GM13976 (cell line): ENCODE measurements at regions not wholly inside any gene's neighbourhood (a gene's known extent, or its start where the extent isn't known, plus 50 kb on each side); places are given as distances from the start of the nearest gene placed in this dataset.

Experiments
- DNase-seq: peaks from one replicate; pipeline ENCODE4 v3.0.0; 2012; ENCODE audit warnings: low spot score
- in situ Hi-C: fragments of 300-500 bp; cut with MboI; formaldehyde crosslinking; loops from one replicate; pipeline ENCODE4 v1.12.0; 2022; ENCODE audit warnings: low sequenced_read_pairs, mixed read lengths, inconsistent platforms; ENCODE audit not compliant: unreplicated experiment
- TF ChIP-seq, protein P1 (sequence below): IDR thresholded peaks from 2 replicates; pipeline ENCODE4 v1.5.1; 2012; ENCODE audit warnings: borderline replicate concordance, mild to moderate bottlenecking; ENCODE audit not compliant: insufficient read depth; ENCODE audit errors: extremely low read depth, missing control alignments, control extremely low read depth

DNA sequence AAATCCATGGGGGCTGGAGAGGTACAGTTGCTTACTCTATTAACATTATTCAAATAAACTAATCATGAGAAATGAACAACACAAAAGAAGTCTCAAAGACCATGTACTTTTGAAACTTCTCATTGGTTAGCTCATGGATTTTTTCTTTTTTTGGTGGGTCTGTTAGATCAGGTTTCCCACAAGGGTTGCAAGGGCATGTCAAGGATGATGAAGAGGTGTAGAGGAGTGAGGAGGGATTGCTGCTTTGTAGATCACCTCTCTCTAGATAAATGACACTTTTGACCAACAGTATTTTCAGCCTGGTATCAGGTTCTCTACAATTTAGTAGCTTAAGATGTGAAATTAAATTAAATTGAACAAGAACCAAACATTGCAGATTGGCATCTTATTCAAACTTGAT is 417.9 kb upstream of the AGA start:
- in situ Hi-C loops: no loop called here
- DNase-seq: no peak
- TF ChIP-seq, protein P1, sequence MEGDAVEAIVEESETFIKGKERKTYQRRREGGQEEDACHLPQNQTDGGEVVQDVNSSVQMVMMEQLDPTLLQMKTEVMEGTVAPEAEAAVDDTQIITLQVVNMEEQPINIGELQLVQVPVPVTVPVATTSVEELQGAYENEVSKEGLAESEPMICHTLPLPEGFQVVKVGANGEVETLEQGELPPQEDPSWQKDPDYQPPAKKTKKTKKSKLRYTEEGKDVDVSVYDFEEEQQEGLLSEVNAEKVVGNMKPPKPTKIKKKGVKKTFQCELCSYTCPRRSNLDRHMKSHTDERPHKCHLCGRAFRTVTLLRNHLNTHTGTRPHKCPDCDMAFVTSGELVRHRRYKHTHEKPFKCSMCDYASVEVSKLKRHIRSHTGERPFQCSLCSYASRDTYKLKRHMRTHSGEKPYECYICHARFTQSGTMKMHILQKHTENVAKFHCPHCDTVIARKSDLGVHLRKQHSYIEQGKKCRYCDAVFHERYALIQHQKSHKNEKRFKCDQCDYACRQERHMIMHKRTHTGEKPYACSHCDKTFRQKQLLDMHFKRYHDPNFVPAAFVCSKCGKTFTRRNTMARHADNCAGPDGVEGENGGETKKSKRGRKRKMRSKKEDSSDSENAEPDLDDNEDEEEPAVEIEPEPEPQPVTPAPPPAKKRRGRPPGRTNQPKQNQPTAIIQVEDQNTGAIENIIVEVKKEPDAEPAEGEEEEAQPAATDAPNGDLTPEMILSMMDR: no peak

DNA sequence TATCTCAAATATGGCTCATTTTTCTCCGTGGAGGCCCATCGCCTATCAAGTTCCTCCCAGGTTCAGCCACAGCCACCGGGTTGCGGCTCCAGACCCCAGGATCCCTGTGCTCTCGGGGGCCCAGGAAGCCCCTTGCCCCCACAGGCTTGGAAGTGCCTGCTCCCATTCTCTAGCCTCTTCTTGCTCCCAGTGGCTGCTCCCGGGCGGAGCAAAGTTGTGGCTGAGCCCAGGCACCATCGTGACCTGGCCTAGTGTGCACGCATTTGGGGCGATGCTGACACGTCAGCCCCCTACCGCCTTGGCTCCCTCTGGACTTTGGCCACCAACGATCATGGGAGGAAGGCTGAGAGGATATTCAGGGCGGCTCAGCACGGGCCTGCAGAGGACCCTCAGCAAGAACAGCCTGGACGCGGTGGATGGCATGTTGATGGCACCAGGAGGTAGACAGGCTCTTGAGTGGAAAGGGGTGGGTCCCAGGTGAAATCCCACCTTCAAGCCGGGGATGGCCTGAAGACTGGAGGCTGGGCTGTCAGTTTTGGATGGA is 419.4 kb upstream of the AGA start:
- DNase-seq: no peak
- in situ Hi-C loops: no loop called here
- TF ChIP-seq, protein P1: no peak

- DNase-seq: no peak
- TF ChIP-seq, protein P1: no peak
- in situ Hi-C loops: no loop called here
These were observed 420.4 kb upstream of the AGA start for GRCh38 chr4:177862541-177863176.

DNA sequence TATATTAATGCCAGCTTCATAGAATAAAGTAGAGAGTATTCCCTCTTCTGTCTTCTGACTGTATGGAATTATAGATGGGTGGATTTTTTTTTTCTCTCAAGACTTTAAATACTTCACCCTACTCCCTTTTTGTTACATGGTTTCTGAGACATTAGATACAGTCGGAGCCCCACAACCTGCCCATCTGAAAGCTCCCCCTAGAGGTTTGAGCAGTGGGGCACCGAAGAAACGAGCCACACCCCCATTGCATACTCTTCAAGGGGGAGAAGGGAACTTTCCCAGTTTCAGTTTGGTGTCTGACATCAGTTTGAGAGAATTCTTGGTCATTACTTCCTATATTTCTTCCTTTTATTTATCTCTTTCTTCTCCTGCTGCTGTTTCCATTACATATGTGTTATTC is 437.6 kb upstream of the AGA start:
- in situ Hi-C loops: no loop called here
- TF ChIP-seq, protein P1: no peak
- DNase-seq: no peak

- TF ChIP-seq, protein P1: no peak
- DNase-seq: no peak
- in situ Hi-C loops: no loop called here
These were observed 452.9 kb upstream of the AGA start for GRCh38 chr4:177895136-177895535.

- no peak for DNase-seq
- in situ Hi-C loops: no loop called here
- TF ChIP-seq, protein P1: no peak
These were observed 459.5 kb upstream of the AGA start for GRCh38 chr4:177901786-177902185.
